ENCODE measurements at regions not wholly inside any gene's neighbourhood (a gene's known extent, or its start where the extent isn't known, plus 50 kb on each side); places are given as distances from the start of the nearest gene placed in this dataset.

- no peak for DNase-seq (ENCODE audit: low read depth)
Measured at GRCh38 chr6:21426841-21427490, 166.6 kb upstream of the SOX4 start.

- no peak for DNase-seq (ENCODE audit: low read depth)
Measured at GRCh38 chr6:21429291-21429690, 164.3 kb upstream of the SOX4 start.

GRCh38 chr6:21431526-21431925 lies 162.0 kb upstream of the SOX4 start:
- DNase-seq (ENCODE audit: low read depth): no peak

GRCh38 chr6:21436625-21437024 lies 156.9 kb upstream of the SOX4 start:
- DNase-seq (ENCODE audit: low read depth): no peak

GRCh38 chr6:21437581-21437980 lies 156.0 kb upstream of the SOX4 start:
- no peak for DNase-seq (ENCODE audit: low read depth)

- peak; percentile 38 for DNase-seq (ENCODE audit: low read depth)
Measured at GRCh38 chr6:21438237-21438985, 155.1 kb upstream of the SOX4 start.

GRCh38 chr6:21438986-21439352 lies 154.6 kb upstream of the SOX4 start:
- DNase-seq (ENCODE audit: low read depth): no peak

GRCh38 chr6:21441386-21441785 lies 152.2 kb upstream of the SOX4 start:
- DNase-seq (ENCODE audit: low read depth): no peak

GRCh38 chr6:21442874-21443273 lies 150.7 kb upstream of the SOX4 start:
- no peak for DNase-seq (ENCODE audit: low read depth)

GRCh38 chr6:21444711-21445260 lies 148.8 kb upstream of the SOX4 start:
- DNase-seq (ENCODE audit: low read depth): no peak

- DNase-seq (ENCODE audit: low read depth): no peak
Measured at GRCh38 chr6:21447987-21448386, 145.6 kb upstream of the SOX4 start.

- no peak for DNase-seq (ENCODE audit: low read depth)
Measured at GRCh38 chr6:21448485-21449109, 145.0 kb upstream of the SOX4 start.

GRCh38 chr6:21450149-21450548 lies 143.4 kb upstream of the SOX4 start:
- no peak for DNase-seq (ENCODE audit: low read depth)

GRCh38 chr6:21450628-21451027 lies 142.9 kb upstream of the SOX4 start:
- DNase-seq (ENCODE audit: low read depth): no peak

GRCh38 chr6:21451546-21452013 lies 142.0 kb upstream of the SOX4 start:
- no peak for DNase-seq (ENCODE audit: low read depth)

GRCh38 chr6:21454262-21454661 lies 139.3 kb upstream of the SOX4 start:
- no peak for DNase-seq (ENCODE audit: low read depth)

- no peak for DNase-seq (ENCODE audit: low read depth)
Measured at GRCh38 chr6:21455071-21455470, 138.5 kb upstream of the SOX4 start.

- DNase-seq (ENCODE audit: low read depth): no peak
Measured at GRCh38 chr6:21457647-21458046, 135.9 kb upstream of the SOX4 start.

GRCh38 chr6:21459641-21460040 lies 133.9 kb upstream of the SOX4 start:
- DNase-seq (ENCODE audit: low read depth): no peak

- no peak for DNase-seq (ENCODE audit: low read depth)
Measured at GRCh38 chr6:21461844-21462518, 131.6 kb upstream of the SOX4 start.

GRCh38 chr6:21462519-21462852 lies 131.1 kb upstream of the SOX4 start:
- DNase-seq (ENCODE audit: low read depth): no peak

GRCh38 chr6:21467091-21467490 lies 126.5 kb upstream of the SOX4 start:
- no peak for DNase-seq (ENCODE audit: low read depth)

- no peak for DNase-seq (ENCODE audit: low read depth)
Measured at GRCh38 chr6:21468461-21468860, 125.1 kb upstream of the SOX4 start.
